ENCODE measurements at regions not wholly inside any gene's neighbourhood (a gene's known extent, or its start where the extent isn't known, plus 50 kb on each side); places are given as distances from the start of the nearest gene placed in this dataset.

- H3K36me3 Mint-ChIP-seq, result no peaks in the 10 kb centered on the region
These were observed 309.8 kb downstream of the C1D start for GRCh38 chr2:67752969-67753368.

GRCh38 chr2:67755156-67755882, 307.5 kb downstream of the C1D start:
- WGBS (ENCODE audit: insufficient coverage), result 70% methylated on average over 6 of the region's 11 CpGs
- no peak overlapping the region for H3K27ac Mint-ChIP-seq
- Histone ChIP-seq H3K4me1 (ENCODE audit: control insufficient read depth, insufficient read depth, low read length) (no peaks in the 10 kb centered on the region), H3K4me3 (ENCODE audit: low read length) (no peak overlapping the region), H3K27ac (ENCODE audit: low read length) (no peak overlapping the region), H3K27me3 (ENCODE audit: control insufficient read depth, insufficient read depth, low read length) (no peaks in the 10 kb centered on the region), H3K36me3 (ENCODE audit: control insufficient read depth, insufficient read depth, low read length) (no peaks in the 10 kb centered on the region), H3K9me3 (ENCODE audit: control insufficient read depth, insufficient read depth, low read length) (no peaks in the 10 kb centered on the region)
- ATAC-seq (no peak), DNase-seq (no peak)
- H3K27me3 Mint-ChIP-seq (ENCODE audit: low read depth in 2 of 2), result peaks cover 1 to 13% of the 10 kb centered on the region in 2 donors
- intact Hi-C loops (cut with micrococcal nuclease), result no loop called here
- H3K36me3 Mint-ChIP-seq, result no peaks in the 10 kb centered on the region
- TF ChIP-seq CTCF (IDR thresholded peaks at IDR 0.05), result no peak
- H3K4me3 Mint-ChIP-seq, result no peak overlapping the region
- no peaks in the 10 kb centered on the region for H3K9me3 Mint-ChIP-seq
- H3K4me1 Mint-ChIP-seq, result no peaks in the 10 kb centered on the region

More at GRCh38 chr2:67752969-67753368, 309.8 kb downstream of the C1D start:
- H3K36me3 ChIP-seq (ENCODE audit: control insufficient read depth, insufficient read depth, low read length), result no peaks in the 10 kb centered on the region
- Mint-ChIP-seq H3K27me3 (ENCODE audit: low read depth in 2 of 2) (peaks cover 0 to 4% of the 10 kb centered on the region in 2 donors), H3K9me3 (no peaks in the 10 kb centered on the region), H3K4me1 (no peaks in the 10 kb centered on the region), H3K27ac (no peak overlapping the region), H3K4me3 (no peak overlapping the region)
- ATAC-seq (no peak), DNase-seq (no peak)
- no peak overlapping the region for H3K4me3 ChIP-seq (ENCODE audit: low read length)
- no peak for TF ChIP-seq CTCF (IDR thresholded peaks at IDR 0.05)
- intact Hi-C loops (cut with micrococcal nuclease), result no loop called here
- no peaks in the 10 kb centered on the region for H3K27me3 ChIP-seq (ENCODE audit: control insufficient read depth, insufficient read depth, low read length)
- H3K4me1 ChIP-seq (ENCODE audit: control insufficient read depth, insufficient read depth, low read length), result no peaks in the 10 kb centered on the region
- H3K9me3 ChIP-seq (ENCODE audit: control insufficient read depth, insufficient read depth, low read length), result no peaks in the 10 kb centered on the region
- H3K27ac ChIP-seq (ENCODE audit: low read length), result no peak overlapping the region

GRCh38 chr2:67760995-67761394, 301.8 kb downstream of the C1D start:
- no peaks in the 10 kb centered on the region for H3K4me1 Mint-ChIP-seq
- H3K36me3 Mint-ChIP-seq, result peaks cover 9% of the 10 kb centered on the region
- no peak for TF ChIP-seq CTCF (IDR thresholded peaks at IDR 0.05)
- H3K27me3 ChIP-seq (ENCODE audit: control insufficient read depth, insufficient read depth, low read length), result no peaks in the 10 kb centered on the region
- H3K27ac ChIP-seq (ENCODE audit: low read length), result no peak overlapping the region
- H3K4me1 ChIP-seq (ENCODE audit: control insufficient read depth, insufficient read depth, low read length), result no peaks in the 10 kb centered on the region
- no peak overlapping the region for H3K4me3 Mint-ChIP-seq
- 80% methylated on average over 3 of the region's 3 CpGs for WGBS (ENCODE audit: insufficient coverage)
- H3K27me3 Mint-ChIP-seq (ENCODE audit: low read depth in 2 of 2), result peaks cover 0 to 46% of the 10 kb centered on the region in 2 donors
- intact Hi-C loops (cut with micrococcal nuclease), result no loop called here
- no peaks in the 10 kb centered on the region for H3K36me3 ChIP-seq (ENCODE audit: control insufficient read depth, insufficient read depth, low read length)
- H3K4me3 ChIP-seq (ENCODE audit: low read length), result no peak overlapping the region
- no peak overlapping the region for H3K27ac Mint-ChIP-seq
- H3K9me3 ChIP-seq (ENCODE audit: control insufficient read depth, insufficient read depth, low read length), result no peaks in the 10 kb centered on the region
- ATAC-seq (no peak), DNase-seq (no peak)
- no peaks in the 10 kb centered on the region for H3K9me3 Mint-ChIP-seq

- Histone ChIP-seq H3K27ac (ENCODE audit: low read length) (no peak overlapping the region), H3K4me3 (ENCODE audit: low read length) (no peak overlapping the region), H3K27me3 (ENCODE audit: control insufficient read depth, insufficient read depth, low read length) (no peaks in the 10 kb centered on the region), H3K36me3 (ENCODE audit: control insufficient read depth, insufficient read depth, low read length) (no peaks in the 10 kb centered on the region), H3K9me3 (ENCODE audit: control insufficient read depth, insufficient read depth, low read length) (no peaks in the 10 kb centered on the region), H3K4me1 (ENCODE audit: control insufficient read depth, insufficient read depth, low read length) (no peaks in the 10 kb centered on the region)
- no peaks in the 10 kb centered on the region for H3K4me1 Mint-ChIP-seq
- WGBS (ENCODE audit: insufficient coverage), result 30% methylated on average over 1 of the region's 3 CpGs
- no peak overlapping the region for H3K4me3 Mint-ChIP-seq
- no peaks in the 10 kb centered on the region for H3K9me3 Mint-ChIP-seq
- no peak for ATAC-seq
- H3K27me3 Mint-ChIP-seq (ENCODE audit: low read depth in 2 of 2), result peaks cover 8 to 27% of the 10 kb centered on the region in 2 donors
- TF ChIP-seq CTCF (IDR thresholded peaks at IDR 0.05), result no peak
- intact Hi-C loops (cut with micrococcal nuclease), result no loop called here
- no peaks in the 10 kb centered on the region for H3K36me3 Mint-ChIP-seq
- no peak for DNase-seq
- no peak overlapping the region for H3K27ac Mint-ChIP-seq
These were observed 291.4 kb downstream of the C1D start for GRCh38 chr2:67771380-67771779.

Measured in natural killer cell (primary cell).